Kidney capillary endothelial cell (primary cell): ENCODE measurements at regions not wholly inside any gene's neighbourhood (a gene's known extent, or its start where the extent isn't known, plus 50 kb on each side); places are given as distances from the start of the nearest gene placed in this dataset.
"Not testable (repeated sequence)": the region's sequence is repeated elsewhere in the genome, so short reads cannot be mapped to it uniquely, and the experiment has no call there.

Source experiments
- DNase-seq: peaks from one replicate; pipeline ENCODE4 v3.0.0-alpha.2; 2018; ENCODE audit warnings: low spot score

- DNase-seq: not testable (repeated sequence)
Measured at GRCh38 chr18:14460364-14460763, 83.0 kb downstream of the POTEC start.

DNA sequence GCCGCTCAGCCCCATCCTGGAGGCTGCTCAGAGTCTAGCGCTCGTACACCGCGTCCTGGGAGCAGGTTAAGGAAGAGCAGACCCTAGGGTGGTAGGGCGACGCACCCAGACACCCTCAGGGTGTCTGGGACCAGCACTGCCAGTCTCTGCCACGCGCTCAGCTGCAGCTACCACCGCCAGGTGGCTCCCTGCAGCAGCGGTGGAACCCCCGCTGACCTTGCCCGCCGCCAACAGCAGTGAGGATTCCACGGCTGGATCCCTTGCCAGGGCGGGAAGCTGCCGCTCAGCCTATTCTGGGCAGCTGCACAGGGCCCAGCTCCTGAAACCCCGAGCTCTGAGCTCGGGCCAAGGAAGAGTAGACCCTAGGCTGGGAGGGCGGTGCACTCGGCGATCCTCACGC lies 83.6 kb downstream of the POTEC start:
- DNase-seq: not testable (repeated sequence)

GRCh38 chr18:14458009-14458945 lies 85.1 kb downstream of the POTEC start:
- not testable (repeated sequence) for DNase-seq

DNA sequence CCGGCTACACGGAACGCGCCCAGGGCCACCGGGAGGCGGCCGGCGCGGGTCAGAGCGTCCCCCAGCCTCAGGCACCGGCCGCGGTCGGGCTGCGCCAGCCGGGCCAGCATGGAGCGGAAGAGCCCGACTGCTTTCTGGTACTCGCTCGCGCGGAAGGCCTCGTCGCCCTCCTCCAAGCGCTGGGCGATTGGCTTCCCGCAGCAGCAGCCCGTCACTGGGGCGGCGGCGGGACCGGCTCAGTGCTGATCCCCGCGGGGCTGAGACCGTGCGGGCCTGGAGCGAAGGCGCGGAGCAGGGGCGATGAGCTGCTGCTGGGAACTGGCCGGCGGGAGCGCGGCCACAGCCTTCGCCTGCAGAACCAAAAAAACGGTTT lies 92.8 kb downstream of the POTEC start:
- not testable (repeated sequence) for DNase-seq

GRCh38 chr18:14449995-14450636 lies 93.3 kb downstream of the POTEC start:
- not testable (repeated sequence) for DNase-seq

- not testable (repeated sequence) for DNase-seq
Measured at GRCh38 chr18:14449062-14449461, 94.3 kb downstream of the POTEC start.

GRCh38 chr18:14447715-14448114 lies 95.7 kb downstream of the POTEC start:
- not testable (repeated sequence) for DNase-seq

GRCh38 chr18:14435460-14435859 lies 107.9 kb downstream of the POTEC start:
- not testable (repeated sequence) for DNase-seq

- DNase-seq: not testable (repeated sequence)
Measured at GRCh38 chr18:14432371-14432770, 111.0 kb downstream of the POTEC start.

GRCh38 chr18:14431031-14431521 lies 112.3 kb downstream of the POTEC start:
- DNase-seq: not testable (repeated sequence)

- not testable (repeated sequence) for DNase-seq
Measured at GRCh38 chr18:14415806-14416205, 127.6 kb downstream of the POTEC start.

- not testable (repeated sequence) for DNase-seq
Measured at GRCh38 chr18:14415399-14415798, 128.0 kb downstream of the POTEC start.

- not testable (repeated sequence) for DNase-seq
Measured at GRCh38 chr18:14395533-14395932, 147.9 kb downstream of the POTEC start.

DNA sequence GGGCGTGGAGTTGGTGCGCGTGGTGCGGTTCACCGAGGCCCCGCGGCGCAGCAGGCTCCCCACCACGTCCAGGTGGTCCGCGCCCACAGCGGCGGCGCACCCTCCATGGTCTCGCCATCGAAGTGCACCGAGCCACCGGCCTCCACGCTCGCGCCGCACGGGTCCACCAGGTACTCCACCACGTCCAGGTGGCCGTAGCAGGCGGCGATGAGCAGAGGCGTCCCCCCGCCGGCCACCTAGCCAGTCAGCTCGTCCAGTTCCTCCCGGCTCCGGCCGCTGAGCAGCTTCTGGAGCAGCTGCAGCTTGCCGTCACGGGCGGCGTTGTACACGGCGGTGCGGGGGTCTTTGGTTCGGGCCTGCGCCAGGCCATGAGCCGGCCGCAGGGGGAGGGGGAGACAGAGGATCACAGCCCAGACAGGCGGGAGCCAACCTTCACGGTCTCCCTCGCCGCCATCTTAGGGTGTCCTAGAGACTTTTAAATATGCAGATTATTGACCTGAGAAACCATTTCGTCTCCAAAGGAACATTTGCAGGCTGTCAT lies 149.8 kb downstream of the POTEC start:
- DNase-seq: not testable (repeated sequence)

GRCh38 chr18:14392604-14393003 lies 150.8 kb downstream of the POTEC start:
- DNase-seq: not testable (repeated sequence)

GRCh38 chr18:14384961-14385360 lies 158.4 kb downstream of the POTEC start:
- DNase-seq: not testable (repeated sequence)

DNA sequence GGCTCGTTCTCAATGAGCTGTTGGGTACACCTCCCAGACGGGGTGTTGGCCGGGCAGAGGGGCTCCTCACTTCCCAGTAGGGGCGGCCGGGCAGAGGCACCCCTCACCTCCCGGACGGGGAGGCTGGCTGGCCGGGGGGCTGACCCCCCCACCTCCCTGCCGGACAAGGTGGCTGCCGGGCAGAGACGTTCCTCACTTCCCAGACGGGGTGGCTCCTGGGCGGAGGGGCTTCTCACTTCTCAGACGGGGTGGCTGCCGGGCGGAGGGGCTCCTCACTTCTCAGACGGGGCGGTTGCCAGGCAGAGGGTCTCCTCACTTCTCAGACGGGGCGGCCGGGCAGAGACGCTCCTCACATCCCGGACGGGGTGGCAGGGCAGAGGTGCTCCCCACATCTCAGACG lies 160.7 kb downstream of the POTEC start:
- not testable (repeated sequence) for DNase-seq

DNA sequence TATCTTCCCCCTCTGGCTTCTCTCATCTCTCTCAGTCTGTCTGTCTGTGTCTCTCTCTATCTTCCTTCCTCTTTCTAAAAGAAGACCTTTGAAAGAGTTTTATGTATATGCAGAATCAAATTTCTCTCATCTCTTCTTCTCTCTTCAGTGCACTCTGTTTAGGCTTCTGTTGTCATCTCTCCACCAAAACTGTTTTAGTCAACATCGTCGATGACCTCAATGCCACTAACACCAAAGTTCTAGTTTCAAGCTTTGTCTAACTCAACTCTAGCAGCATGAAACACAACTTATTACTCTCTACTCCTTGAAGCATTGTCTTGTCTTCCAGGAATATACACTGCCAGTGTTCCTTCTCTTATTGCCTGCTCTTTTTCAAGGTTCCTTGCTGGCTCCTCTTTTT lies 163.9 kb downstream of the POTEC start:
- not testable (repeated sequence) for DNase-seq

- DNase-seq: not testable (repeated sequence)
Measured at GRCh38 chr18:14378376-14378775, 165.0 kb downstream of the POTEC start.

DNA sequence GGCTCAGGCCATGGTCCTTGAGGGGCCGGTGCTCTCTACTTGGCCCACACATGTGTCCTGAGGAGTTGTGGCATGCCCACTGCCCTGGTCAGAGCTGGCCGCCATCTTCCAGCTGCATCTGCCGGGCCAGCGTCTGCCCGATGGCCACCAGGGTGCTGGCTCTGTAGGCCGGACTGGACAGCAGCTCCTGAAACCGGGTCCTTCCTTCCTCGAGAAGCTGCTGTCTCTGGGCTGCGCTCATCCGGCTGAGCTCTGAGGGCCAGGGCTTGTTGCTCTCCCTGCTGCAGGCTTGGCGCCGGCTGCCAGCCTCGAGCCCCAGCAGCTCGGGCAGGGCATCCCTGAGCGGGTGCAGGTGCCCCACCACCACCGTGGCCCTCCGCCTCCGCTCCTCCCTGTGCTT lies 182.1 kb downstream of the POTEC start:
- not testable (repeated sequence) for DNase-seq

DNA sequence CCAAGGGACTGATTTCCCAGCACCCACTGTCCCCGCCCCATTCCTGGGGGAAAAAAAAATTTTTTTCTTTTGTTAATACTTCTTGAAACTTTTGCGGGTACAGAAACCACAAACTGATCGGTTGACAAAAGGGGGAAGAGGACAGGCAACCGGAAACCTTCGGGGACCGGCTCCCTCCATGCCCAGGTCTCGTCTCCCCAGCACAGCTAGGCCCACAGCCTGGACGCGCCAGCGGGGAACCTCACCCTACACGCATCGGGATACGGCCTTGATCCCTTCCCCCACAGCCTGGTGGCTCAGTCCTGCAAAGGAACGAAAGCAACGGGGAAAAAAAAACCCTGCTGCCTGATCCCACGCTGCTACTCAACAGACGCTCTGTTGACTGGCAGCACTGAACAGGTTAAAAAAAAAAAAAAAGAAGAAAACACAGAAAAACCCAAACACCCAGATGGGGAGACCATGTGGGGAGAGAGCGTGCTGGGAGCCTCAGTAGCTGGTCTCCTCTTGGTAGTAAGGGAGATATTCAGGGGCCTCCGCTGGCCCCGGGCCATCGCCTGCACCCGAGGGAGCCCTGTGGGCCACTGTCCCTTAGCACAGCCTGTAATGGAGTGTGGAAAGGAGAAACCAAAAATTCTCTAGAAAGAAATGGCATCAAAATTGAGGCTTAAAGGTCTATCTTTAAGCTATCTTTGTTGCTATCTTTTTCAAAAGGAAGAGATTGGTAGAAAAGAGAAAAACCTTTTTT lies 185.7 kb downstream of the POTEC start:
- DNase-seq: not testable (repeated sequence)

DNA sequence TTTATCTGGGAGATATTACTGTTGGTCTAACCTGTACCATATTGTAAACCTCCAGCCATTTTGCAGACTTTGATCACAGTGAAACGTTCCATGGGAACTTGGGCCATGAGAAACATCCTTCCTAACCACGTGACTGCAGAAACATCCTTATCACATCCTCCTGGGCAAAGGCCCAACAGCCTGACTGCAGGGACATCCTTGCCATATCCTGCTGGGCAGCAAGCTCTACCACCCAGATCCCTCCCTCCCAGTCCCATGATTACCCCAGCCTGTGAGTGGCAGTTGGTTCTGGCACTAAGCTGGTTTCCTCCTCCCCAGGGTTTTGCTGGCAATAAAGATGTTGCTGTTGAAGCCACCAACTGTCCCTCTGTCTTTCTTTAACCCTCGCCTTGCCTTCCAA lies 201.2 kb downstream of the POTEC start:
- DNase-seq: not testable (repeated sequence)
